ENCODE measurements at regions not wholly inside any gene's neighbourhood (a gene's known extent, or its start where the extent isn't known, plus 50 kb on each side); places are given as distances from the start of the nearest gene placed in this dataset.

GRCh38 chr5:68371607-68372006, 156.1 kb downstream of the PIK3R1 start:
- ChIA-PET CTCF (ENCODE audit: low intra/inter-chr PET ratio, low total read pairs) (no interaction called here), POLR2A (no interaction called here)
- ATAC-seq (no peak), DNase-seq (ENCODE audit: low spot score) (no peak), FAIRE-seq (no peak)
- Histone ChIP-seq H3K4me3 (replicated peaks in 1 of 3; ENCODE audit: insufficient read depth in 1 of 3, low read depth in 2 of 3, low read length in 3 of 3) (no peak overlapping the region), H3K27me3 (ENCODE audit: control insufficient read depth in 1 of 2, insufficient read depth in 2 of 2, low read length in 2 of 2) (peaks cover 0 to 18% of the 10 kb centered on the region in 2 experiments; a peak in 1 of 5 replicates), H2AFZ (ENCODE audit: low read length) (no peak overlapping the region), H3K79me2 (ENCODE audit: insufficient read depth, low read length) (no peaks in the 10 kb centered on the region), H3K4me1 (ENCODE audit: insufficient read depth, low read length) (no peaks in the 10 kb centered on the region), H3K4me2 (ENCODE audit: low read depth, low read length) (no peak overlapping the region), H3K9ac (ENCODE audit: insufficient read depth, low read depth, low read length) (no peak overlapping the region), H4K20me1 (ENCODE audit: insufficient read depth, low read length) (no peaks in the 10 kb centered on the region), H3K27ac (ENCODE audit: extremely low read length, insufficient read depth, low read length) (no peak overlapping the region), H3K9me3 (ENCODE audit: low read length) (no peaks in the 10 kb centered on the region), H3K36me3 (replicated peaks in 1 of 2; ENCODE audit: control insufficient read depth in 1 of 2, insufficient read depth in 2 of 2, low read length in 2 of 2) (no peaks in the 10 kb centered on the region)
- intact Hi-C loops (cut with micrococcal nuclease; ENCODE audit: unreplicated experiment) (no loop called here), in situ Hi-C loops (cut with HindIII; ENCODE audit: extremely low pct_ligation_motif_present, low pct_unique_long_range_greater_than_20kb) (no loop called here)
- no peak for TF ChIP-seq ZBTB33 (CRISPR knock-in tag; IDR thresholded peaks at IDR 0.05)
- no peak for TF ChIP-seq SYNCRIP (IDR thresholded peaks at IDR 0.05; ENCODE audit: insufficient read depth, low read depth, low read length)
- TF ChIP-seq, protein P1, sequence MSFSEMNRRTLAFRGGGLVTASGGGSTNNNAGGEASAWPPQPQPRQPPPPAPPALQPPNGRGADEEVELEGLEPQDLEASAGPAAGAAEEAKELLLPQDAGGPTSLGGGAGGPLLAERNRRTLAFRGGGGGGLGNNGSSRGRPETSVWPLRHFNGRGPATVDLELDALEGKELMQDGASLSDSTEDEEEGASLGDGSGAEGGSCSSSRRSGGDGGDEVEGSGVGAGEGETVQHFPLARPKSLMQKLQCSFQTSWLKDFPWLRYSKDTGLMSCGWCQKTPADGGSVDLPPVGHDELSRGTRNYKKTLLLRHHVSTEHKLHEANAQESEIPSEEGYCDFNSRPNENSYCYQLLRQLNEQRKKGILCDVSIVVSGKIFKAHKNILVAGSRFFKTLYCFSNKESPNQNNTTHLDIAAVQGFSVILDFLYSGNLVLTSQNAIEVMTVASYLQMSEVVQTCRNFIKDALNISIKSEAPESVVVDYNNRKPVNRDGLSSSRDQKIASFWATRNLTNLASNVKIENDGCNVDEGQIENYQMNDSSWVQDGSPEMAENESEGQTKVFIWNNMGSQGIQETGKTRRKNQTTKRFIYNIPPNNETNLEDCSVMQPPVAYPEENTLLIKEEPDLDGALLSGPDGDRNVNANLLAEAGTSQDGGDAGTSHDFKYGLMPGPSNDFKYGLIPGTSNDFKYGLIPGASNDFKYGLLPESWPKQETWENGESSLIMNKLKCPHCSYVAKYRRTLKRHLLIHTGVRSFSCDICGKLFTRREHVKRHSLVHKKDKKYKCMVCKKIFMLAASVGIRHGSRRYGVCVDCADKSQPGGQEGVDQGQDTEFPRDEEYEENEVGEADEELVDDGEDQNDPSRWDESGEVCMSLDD (CRISPR knock-in tag; IDR thresholded peaks at IDR 0.05; ENCODE audit: borderline replicate concordance) = no peak
- TF ChIP-seq, protein P2, sequence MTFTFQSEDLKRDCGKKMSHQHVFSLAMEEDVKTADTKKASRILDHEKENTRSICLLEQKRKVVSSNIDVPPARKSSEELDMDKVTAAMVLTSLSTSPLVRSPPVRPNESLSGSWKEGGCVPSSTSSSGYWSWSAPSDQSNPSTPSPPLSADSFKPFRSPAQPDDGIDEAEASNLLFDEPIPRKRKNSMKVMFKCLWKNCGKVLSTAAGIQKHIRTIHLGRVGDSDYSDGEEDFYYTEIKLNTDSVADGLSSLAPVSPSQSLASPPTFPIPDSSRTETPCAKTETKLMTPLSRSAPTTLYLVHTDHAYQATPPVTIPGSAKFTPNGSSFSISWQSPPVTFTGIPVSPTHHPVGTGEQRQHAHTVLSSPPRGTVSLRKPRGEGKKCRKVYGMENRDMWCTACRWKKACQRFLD (CRISPR knock-in tag; IDR thresholded peaks at IDR 0.05; ENCODE audit: borderline replicate concordance) = no peak
- TF ChIP-seq ZNF766 (CRISPR knock-in tag; IDR thresholded peaks at IDR 0.05; ENCODE audit: borderline replicate concordance) = no peak
- no peak for TF ChIP-seq IKZF4 (CRISPR knock-in tag; IDR thresholded peaks at IDR 0.05; ENCODE audit: borderline replicate concordance, low read depth, not compliant biosample characterization)
- TF ChIP-seq, protein P3, sequence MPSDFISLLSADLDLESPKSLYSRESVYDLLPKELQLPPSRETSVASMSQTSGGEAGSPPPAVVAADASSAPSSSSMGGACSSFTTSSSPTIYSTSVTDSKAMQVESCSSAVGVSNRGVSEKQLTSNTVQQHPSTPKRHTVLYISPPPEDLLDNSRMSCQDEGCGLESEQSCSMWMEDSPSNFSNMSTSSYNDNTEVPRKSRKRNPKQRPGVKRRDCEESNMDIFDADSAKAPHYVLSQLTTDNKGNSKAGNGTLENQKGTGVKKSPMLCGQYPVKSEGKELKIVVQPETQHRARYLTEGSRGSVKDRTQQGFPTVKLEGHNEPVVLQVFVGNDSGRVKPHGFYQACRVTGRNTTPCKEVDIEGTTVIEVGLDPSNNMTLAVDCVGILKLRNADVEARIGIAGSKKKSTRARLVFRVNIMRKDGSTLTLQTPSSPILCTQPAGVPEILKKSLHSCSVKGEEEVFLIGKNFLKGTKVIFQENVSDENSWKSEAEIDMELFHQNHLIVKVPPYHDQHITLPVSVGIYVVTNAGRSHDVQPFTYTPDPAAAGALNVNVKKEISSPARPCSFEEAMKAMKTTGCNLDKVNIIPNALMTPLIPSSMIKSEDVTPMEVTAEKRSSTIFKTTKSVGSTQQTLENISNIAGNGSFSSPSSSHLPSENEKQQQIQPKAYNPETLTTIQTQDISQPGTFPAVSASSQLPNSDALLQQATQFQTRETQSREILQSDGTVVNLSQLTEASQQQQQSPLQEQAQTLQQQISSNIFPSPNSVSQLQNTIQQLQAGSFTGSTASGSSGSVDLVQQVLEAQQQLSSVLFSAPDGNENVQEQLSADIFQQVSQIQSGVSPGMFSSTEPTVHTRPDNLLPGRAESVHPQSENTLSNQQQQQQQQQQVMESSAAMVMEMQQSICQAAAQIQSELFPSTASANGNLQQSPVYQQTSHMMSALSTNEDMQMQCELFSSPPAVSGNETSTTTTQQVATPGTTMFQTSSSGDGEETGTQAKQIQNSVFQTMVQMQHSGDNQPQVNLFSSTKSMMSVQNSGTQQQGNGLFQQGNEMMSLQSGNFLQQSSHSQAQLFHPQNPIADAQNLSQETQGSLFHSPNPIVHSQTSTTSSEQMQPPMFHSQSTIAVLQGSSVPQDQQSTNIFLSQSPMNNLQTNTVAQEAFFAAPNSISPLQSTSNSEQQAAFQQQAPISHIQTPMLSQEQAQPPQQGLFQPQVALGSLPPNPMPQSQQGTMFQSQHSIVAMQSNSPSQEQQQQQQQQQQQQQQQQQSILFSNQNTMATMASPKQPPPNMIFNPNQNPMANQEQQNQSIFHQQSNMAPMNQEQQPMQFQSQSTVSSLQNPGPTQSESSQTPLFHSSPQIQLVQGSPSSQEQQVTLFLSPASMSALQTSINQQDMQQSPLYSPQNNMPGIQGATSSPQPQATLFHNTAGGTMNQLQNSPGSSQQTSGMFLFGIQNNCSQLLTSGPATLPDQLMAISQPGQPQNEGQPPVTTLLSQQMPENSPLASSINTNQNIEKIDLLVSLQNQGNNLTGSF (CRISPR knock-in tag; IDR thresholded peaks at IDR 0.05) = no peak
- no peak for TF ChIP-seq DMAP1 (CRISPR knock-in tag; IDR thresholded peaks at IDR 0.05)
- TF ChIP-seq TAF1 (CRISPR knock-in tag; IDR thresholded peaks at IDR 0.05) = no peak
- no peak for TF ChIP-seq ZSCAN25 (CRISPR knock-in tag; IDR thresholded peaks at IDR 0.05)
- TF ChIP-seq GFI1 (CRISPR knock-in tag; IDR thresholded peaks at IDR 0.05; ENCODE audit: borderline replicate concordance) = no peak
- TF ChIP-seq NR3C1 (CRISPR knock-in tag; IDR thresholded peaks at IDR 0.05) = no peak
- TF ChIP-seq DDIT3 (CRISPR knock-in tag; IDR thresholded peaks at IDR 0.05) = no peak
- BruUV-seq (replicated peaks) = no TSS peak
- 0% methylated on average over 2 of the region's 2 CpGs for WGBS (ENCODE audit: low lambda C conversion rate)

Data from HepG2 (cell line).